Epithelial cell of proximal tubule (primary cell): ENCODE measurements at regions not wholly inside any gene's neighbourhood (a gene's known extent, or its start where the extent isn't known, plus 50 kb on each side); places are given as distances from the start of the nearest gene placed in this dataset.
"Not testable (repeated sequence)": the region's sequence is repeated elsewhere in the genome, so short reads cannot be mapped to it uniquely, and the experiment has no call there.

Experiments used
- DNase-seq: peaks from one replicate; pipeline ENCODE4 v3.0.0-alpha.2; 2011; ENCODE audit warnings: low read depth
- H3K4me3 ChIP-seq: 2 replicates; pipeline ENCODE4 v1.5.1; 2011; ENCODE audit warnings: low read depth, mild to moderate bottlenecking, low read length
- CTCF ChIP-seq: conservative IDR thresholded peaks from 2 replicates; pipeline ENCODE4 v1.5.1; 2012; ENCODE audit warnings: low read depth, mild to moderate bottlenecking, low read length

GRCh38 chr2:65605058-65605742 lies 172.8 kb upstream of the SPRED2 start:
- no peak for DNase-seq
- no peak overlapping the region for H3K4me3 ChIP-seq
- no peak for TF ChIP-seq CTCF

- H3K4me3 ChIP-seq: no peak overlapping the region
- peak; percentile 6 for DNase-seq
- TF ChIP-seq CTCF: no peak
Measured at GRCh38 chr2:65604246-65604645, 171.8 kb upstream of the SPRED2 start.

- DNase-seq: no peak
- H3K4me3 ChIP-seq: no peak overlapping the region
- no peak for TF ChIP-seq CTCF
Measured at GRCh38 chr2:65602603-65603235, 170.3 kb upstream of the SPRED2 start.

GRCh38 chr2:65600871-65601270 lies 168.5 kb upstream of the SPRED2 start:
- not testable (repeated sequence) for H3K4me3 ChIP-seq, DNase-seq

GRCh38 chr2:65600351-65600750 lies 168.0 kb upstream of the SPRED2 start:
- not testable (repeated sequence) for DNase-seq, H3K4me3 ChIP-seq

GRCh38 chr2:65599693-65600092 lies 167.3 kb upstream of the SPRED2 start:
- no peak for TF ChIP-seq CTCF
- H3K4me3 ChIP-seq: no peak overlapping the region
- DNase-seq: no peak

- TF ChIP-seq CTCF: no peak
- no peak overlapping the region for H3K4me3 ChIP-seq
- DNase-seq: no peak
Measured at GRCh38 chr2:65598996-65599395, 166.6 kb upstream of the SPRED2 start.

GRCh38 chr2:65598264-65598663 lies 165.9 kb upstream of the SPRED2 start:
- TF ChIP-seq CTCF: no peak
- no peak overlapping the region for H3K4me3 ChIP-seq
- no peak for DNase-seq
